HG03342 (cell line): ENCODE measurements at regions not wholly inside any gene's neighbourhood (a gene's known extent, or its start where the extent isn't known, plus 50 kb on each side); places are given as distances from the start of the nearest gene placed in this dataset.
"Not testable (repeated sequence)": the region's sequence is repeated elsewhere in the genome, so short reads cannot be mapped to it uniquely, and the experiment has no call there.

Experiments
- ATAC-seq: cut with Tn5 transposase; IDR thresholded peaks from one replicate; pipeline ENCODE4 v1.9.1; 2021; ENCODE audit warnings: mild to moderate bottlenecking, moderate library complexity; ENCODE audit not compliant: unreplicated experiment

DNA sequence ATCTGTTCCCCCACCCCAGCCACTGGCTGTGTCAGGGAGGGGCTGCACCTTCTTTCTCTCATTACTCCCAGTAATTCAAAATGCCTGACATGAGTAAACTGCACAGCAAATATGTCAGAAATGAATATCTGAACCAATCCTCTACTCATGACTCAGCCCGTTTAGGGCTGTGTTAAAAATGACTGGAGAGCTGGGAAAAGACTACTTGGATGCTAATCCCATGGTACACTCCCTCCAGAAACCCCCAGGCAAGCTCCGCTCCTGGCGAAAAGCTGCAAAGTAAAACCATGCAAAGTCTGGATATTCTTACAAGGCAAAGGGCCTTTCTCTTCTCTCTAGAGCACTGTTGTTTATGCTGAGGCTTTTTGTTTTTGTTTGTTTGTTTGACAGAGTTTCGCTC, 448.1 kb upstream of the DYNLRB2 start:
- ATAC-seq: no peak

DNA sequence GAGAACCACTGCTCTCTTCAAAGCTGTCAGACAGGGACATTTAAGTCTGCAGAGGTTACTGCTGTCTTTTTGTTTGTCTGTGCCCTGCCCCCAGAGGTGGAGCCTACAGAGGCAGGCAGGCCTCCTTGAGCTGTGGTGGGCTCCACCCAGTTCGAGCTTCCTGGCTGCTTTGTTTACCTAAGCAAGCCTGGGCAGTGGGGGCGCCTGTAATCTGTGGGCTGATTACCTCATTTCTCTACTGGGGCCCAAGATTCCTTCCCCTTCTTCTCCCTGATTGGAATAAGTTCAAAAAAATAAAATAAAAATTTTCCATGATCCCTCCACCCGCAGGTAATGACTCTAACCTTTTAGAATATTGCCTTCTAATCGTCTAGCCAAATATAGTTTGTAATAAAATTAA, 449.3 kb upstream of the DYNLRB2 start:
- ATAC-seq: not testable (repeated sequence)

DNA sequence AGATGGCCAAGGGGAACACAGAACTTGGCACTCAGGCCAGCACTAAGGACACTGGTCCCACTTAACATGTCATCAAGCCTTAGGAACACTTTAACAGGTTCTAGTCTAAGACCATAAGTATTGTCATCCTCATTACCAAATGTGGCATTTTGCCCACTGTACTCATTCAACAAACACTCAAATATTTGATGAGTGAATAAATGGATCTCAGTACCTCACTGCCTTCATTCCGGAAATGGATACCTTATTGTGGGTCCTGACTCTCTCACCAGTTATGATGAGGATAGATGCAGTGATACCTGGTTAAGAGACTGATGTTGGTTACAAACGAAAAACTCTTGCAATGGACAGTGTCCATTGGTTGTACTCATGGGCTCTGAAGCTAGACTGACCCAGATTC, 455.2 kb upstream of the DYNLRB2 start:
- no peak for ATAC-seq

DNA sequence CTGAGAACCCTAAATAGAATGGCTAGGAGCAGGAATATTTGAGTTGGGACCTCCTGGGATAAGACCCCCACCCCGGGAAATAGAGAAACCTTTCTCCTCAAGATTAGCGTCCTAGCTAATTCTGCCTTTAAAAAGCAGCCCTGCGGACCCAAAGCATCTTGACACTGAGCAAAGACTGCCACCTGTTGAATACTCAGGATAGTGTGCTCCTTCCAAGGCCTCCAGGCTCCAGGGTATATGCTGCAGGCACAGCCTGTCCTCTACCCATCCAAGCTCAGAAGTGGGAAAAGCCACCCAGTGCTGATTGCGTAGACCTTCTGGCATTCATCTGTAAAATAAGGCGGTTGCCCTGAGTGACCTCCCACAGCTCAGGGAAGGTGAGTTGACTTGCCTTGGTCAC, 456.2 kb upstream of the DYNLRB2 start:
- no peak for ATAC-seq

DNA sequence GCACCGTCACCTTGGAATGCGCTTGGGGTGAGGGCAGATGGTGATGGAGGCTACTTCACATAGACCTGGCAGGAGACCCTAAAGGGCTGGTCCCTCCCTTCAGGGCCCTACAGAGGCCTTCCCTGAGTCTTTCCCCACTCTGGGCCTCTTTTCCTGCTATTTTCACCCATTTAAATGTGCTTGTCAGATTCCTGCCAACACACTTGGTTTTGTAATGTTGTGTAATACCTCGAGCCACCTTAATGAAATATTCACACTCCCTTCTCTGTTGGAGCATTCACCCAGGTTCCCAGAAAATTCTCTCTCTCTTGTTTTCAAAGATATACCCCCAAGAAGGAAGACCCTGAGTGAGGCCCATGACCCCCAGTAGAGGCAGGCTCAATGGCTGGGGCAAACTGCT, 456.6 kb upstream of the DYNLRB2 start:
- ATAC-seq: no peak

DNA sequence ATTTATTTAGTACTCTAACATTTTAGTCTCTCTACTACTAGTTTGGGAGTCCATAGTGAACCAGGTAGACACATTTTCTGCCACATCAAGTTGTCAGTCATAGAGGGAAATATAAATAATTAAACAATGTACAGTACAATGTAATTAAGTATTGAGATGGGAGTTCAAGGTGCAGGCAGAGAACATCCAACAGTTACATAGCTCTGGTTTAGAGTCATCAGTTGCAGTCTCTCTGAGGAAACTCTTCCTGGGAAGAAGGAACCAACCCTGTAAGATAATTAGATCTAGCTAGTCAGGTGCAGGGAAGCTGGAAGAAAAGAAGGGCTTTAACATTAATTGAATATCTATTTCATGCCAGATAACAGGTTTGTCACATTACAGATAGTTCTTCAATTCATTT, 457.9 kb upstream of the DYNLRB2 start:
- no peak for ATAC-seq

DNA sequence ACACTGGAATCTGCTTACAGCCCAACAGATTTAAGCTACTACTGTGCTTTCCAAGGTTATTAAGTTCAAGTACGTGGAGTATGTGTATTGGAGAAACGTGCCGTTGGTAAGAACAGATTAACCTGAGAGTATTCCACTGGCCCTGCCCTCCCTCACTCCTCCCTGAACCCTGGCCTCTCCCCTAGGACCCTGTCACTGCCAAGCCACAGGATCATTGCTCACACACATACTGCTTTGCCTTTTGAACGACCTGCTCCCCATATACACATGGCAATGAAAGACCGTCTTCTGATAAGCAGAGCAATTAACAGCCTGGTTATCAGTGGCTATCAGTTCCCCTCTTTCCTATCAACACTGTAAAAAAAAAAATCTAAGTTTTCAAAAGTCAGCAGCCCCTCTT, 458.9 kb upstream of the DYNLRB2 start:
- no peak for ATAC-seq

DNA sequence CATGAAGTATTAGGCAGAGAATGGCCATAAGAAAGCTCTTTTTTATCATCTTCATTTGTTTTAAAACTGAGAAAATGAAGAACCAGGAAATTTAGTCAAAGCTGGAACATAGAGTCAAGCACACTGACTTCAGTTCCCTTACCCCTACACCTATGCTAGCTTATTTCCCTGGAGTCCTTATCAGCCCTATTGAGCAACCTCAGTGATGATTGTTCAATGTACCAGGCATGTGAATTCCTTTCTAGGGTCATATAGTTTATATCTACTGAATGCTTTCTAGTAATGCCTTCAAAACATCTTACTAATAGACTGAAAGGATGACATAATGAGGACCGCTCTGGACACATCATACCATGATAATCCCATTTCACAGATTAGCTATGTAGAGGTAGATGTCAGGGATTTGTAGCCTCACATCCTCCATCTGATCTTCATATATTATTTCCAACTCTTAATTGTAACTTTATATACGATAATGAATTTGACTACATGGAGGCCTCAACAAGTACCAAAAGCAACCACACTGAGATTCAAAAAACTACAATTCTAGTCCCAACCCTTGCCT, 460.4 kb upstream of the DYNLRB2 start:
- no peak for ATAC-seq

GRCh38 chr16:80079072-80079471, 461.7 kb upstream of the DYNLRB2 start:
- ATAC-seq: no peak

DNA sequence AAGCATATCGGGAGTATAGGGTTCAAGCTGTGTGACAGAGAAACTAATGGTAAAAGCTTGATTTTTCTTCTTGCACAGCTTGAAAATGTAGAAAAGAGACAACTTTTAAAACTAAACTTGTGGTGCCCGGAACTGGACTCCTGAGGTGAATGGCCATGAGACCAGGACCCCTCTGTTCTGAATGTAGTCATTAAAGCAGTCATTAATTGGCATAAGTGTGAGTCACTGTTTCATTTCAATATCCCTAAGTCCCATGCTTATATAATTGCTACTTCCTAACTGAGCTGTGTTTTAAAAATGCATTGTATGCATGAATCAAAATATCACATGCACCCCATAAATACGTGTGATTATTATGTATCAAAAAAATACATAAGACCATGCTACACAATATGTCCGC, 463.1 kb upstream of the DYNLRB2 start:
- no peak for ATAC-seq

DNA sequence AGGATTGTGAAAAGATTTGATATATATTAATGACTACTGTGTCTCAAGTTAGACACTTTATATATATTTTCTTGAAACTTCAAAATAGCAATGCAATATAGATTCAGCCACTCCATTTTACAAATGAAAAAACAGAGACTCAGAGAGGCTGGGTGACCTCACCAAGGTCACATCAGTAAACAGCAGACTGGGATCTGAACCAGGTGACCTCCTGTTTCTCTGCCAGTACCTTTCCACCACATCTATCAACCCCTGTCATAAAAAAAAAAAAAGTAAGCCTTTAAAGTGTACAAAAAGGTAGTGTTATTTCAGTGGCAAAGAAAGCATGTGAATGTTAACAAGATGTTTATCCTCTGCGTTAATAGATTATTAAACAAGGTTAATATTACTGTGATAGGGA, 466.5 kb upstream of the DYNLRB2 start:
- no peak for ATAC-seq

DNA sequence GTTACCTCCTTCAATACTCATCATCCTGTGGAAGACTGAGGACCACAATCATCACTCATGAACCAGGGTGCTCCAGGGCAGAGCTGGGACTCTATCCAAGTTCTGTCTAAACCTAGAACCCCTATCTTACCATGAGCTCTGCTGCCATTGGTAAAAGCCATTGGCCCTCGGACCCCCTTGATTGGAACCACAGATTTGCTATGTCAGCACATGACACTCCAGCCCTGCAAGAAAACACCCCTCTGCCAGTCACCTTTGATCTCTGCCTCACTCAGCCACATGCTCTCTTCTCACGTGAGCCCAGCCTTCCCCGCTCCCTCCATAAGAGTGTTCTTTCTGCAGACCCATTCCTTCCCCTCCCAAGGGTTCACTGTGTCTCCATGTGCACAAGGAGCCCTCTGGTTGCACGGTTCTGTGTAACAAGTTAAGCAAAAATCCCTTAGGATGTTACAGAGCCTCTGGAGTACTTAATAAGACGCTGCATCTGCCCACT, 468.8 kb upstream of the DYNLRB2 start:
- ATAC-seq: no peak

- ATAC-seq: no peak
Measured at GRCh38 chr16:80066805-80067580, 466.5 kb upstream of the MAF start.

- ATAC-seq: no peak
Measured at GRCh38 chr16:80065541-80065940, 465.0 kb upstream of the MAF start.

GRCh38 chr16:80063713-80064069, 463.2 kb upstream of the MAF start:
- no peak for ATAC-seq

DNA sequence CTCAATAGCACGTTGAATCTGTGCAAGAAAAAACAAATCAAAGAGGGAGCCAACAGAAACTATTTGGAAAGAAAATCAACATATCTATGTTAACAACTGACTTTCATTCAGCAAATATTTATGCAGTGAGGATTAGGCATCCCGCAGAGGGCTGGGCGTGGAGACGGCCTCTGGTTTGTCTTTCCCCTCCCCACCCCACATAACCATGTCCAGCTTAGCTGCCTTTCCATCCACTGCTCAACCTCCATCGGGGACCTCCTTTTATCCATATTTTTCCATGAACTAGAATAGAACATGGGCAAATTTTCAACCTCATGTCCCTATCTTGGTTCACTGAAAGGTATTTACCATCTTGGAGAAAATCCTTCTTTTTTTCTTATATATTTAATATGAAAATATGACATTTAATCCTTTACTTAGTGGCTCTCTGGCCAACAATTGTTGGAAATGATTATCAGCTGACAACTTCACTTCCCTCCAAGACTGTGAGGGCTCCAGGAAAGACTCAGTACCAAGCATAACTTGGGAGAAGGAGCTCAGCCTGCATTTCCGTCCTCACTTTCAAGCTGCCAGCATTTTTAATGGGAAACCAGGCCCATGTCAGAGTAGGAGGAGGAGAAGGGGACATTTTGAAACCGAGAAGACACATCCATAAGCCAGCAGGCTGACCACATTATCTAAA, 462.6 kb upstream of the MAF start:
- ATAC-seq: no peak

DNA sequence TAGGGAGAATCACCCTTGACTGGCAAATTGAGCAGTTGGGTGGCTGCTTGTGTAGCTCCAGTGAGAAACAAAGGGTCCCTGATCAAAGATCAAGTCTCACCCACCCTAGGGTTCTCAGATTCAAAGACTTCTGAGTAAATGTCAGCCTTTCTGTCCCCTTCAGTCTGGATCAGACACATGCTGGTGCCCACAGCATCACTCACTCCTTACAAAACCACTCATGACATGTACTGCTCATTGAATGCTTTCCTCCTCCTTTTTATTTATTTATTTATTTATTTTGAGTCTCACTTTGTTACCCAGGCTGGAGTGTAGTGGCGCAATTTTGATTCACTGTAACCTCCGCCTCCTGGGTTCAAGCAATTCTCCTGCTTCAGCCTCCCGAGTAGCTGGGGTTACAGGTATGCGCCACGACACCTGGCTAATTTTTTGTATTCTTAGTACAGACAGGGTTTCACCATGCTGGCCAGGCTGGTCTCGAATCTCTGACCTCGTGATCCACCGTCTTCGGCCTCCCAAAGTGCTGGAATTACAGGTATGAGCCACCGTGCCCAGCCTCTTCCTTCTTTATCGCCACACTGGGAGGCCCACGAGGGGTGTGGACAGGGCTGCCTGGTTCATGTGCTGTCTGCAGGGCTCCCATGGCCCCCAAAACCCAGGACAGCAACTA, 462.0 kb upstream of the MAF start:
- no peak for ATAC-seq

- no peak for ATAC-seq
Measured at GRCh38 chr16:80060470-80060869, 459.9 kb upstream of the MAF start.

- no peak for ATAC-seq
Measured at GRCh38 chr16:80059836-80060235, 459.3 kb upstream of the MAF start.

- no peak for ATAC-seq
Measured at GRCh38 chr16:80058214-80058613, 457.7 kb upstream of the MAF start.

GRCh38 chr16:80056324-80056723, 455.8 kb upstream of the MAF start:
- no peak for ATAC-seq

DNA sequence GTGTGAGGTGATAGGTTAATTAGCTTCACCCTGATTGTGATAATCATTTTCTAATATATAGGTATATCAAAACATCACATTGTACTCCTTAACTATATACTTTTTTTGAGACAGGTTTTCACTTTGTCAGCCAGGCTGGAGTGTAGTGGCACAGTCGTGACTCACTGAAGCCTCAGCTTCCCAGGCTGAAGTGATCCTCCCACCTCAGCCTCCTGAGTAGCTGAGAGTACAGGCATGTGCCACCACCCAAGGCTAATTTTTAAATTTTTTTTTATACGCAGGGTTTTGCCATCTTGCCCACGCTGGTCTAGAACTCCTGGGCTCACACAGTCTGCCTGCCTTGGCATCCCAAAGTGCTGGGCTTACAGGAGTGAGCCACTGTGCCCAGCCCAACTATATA, 455.3 kb upstream of the MAF start:
- no peak for ATAC-seq
